Ascending aorta (tissue), 2 donors: ENCODE measurements at regions not wholly inside any gene's neighbourhood (a gene's known extent, or its start where the extent isn't known, plus 50 kb on each side); places are given as distances from the start of the nearest gene placed in this dataset.

Source experiments
- DNase-seq, 2 donors: peaks; one replicate each; pipeline ENCODE4 v3.0.0-alpha.2; 2019; ENCODE audit warnings: low spot score in 2 of 2
- H3K27ac ChIP-seq, 2 donors: fragments of 200-600 bp; sonication (generic); one replicate each; pipeline ENCODE4 v1.5.1; 2016 to 2017; ENCODE audit warnings: mild to moderate bottlenecking in 1 of 2
- H3K27me3 ChIP-seq: fragments of 200-600 bp; sonication (generic); one replicate; pipeline ENCODE4 v1.5.1; 2017
- H3K36me3 ChIP-seq, 2 donors: fragments of 200-600 bp; sonication (generic); one replicate each; pipeline ENCODE4 v1.5.1; 2016
- H3K4me1 ChIP-seq, 2 donors: fragments of 200-600 bp; sonication (generic); one replicate each; pipeline ENCODE4 v1.5.1; 2016 to 2017; ENCODE audit warnings: mild to moderate bottlenecking in 1 of 2
- H3K4me3 ChIP-seq, 2 donors: fragments of 200-600 bp; sonication (generic); one replicate each; pipeline ENCODE4 v1.5.1; 2016 to 2017; ENCODE audit warnings: mild to moderate bottlenecking in 1 of 2
- H3K9me3 ChIP-seq, 2 donors: fragments of 200-600 bp; sonication (generic); one replicate each; pipeline ENCODE4 v1.5.1; 2016
- CTCF ChIP-seq, 3 experiments: fragments of 200-600 bp in 2 of 3; fragments of 450-650 bp in 1 of 3; sonication (generic) in 2 of 3; IDR thresholded peaks; one replicate each; pipeline ENCODE4 v1.5.1; 2016 to 2019; ENCODE audit warnings: antibody characterized with exemption in 3 of 3, mild to moderate bottlenecking in 1 of 3, moderate library complexity in 1 of 3
- intact Hi-C: fragments of 100-400 bp; cut with DNase I; formaldehyde crosslinking; loops from one replicate; pipeline ENCODE4 v1.15.1; 2023

- H3K4me1 ChIP-seq: no peaks in the 10 kb centered on the region
- no peak for DNase-seq
- intact Hi-C loops: no loop called here
- no peaks in the 10 kb centered on the region for H3K27me3 ChIP-seq
- H3K9me3 ChIP-seq: no peaks in the 10 kb centered on the region
- H3K36me3 ChIP-seq: no peaks in the 10 kb centered on the region
- no peak overlapping the region for H3K4me3 ChIP-seq
- no peak for TF ChIP-seq CTCF (IDR thresholded peaks at IDR 0.05)
- no peak overlapping the region for H3K27ac ChIP-seq
Measured at GRCh38 chr9:103700195-103700962, 393.7 kb upstream of the SMC2 start.

- H3K9me3 ChIP-seq: no peaks in the 10 kb centered on the region
- H3K36me3 ChIP-seq: no peaks in the 10 kb centered on the region
- H3K4me1 ChIP-seq: no peaks in the 10 kb centered on the region
- H3K27ac ChIP-seq: no peak overlapping the region
- no peak for DNase-seq
- no peak for TF ChIP-seq CTCF (IDR thresholded peaks at IDR 0.05)
- intact Hi-C loops: no loop called here
- no peak overlapping the region for H3K4me3 ChIP-seq
- no peaks in the 10 kb centered on the region for H3K27me3 ChIP-seq
Measured at GRCh38 chr9:103702572-103702971, 391.5 kb upstream of the SMC2 start.

- H3K9me3 ChIP-seq: no peaks in the 10 kb centered on the region
- H3K27ac ChIP-seq: no peak overlapping the region
- no peaks in the 10 kb centered on the region for H3K4me1 ChIP-seq
- intact Hi-C loops: no loop called here
- TF ChIP-seq CTCF (IDR thresholded peaks at IDR 0.05): no peak
- no peak overlapping the region for H3K4me3 ChIP-seq
- H3K36me3 ChIP-seq: no peaks in the 10 kb centered on the region
- no peaks in the 10 kb centered on the region for H3K27me3 ChIP-seq
- DNase-seq: no peak
Measured at GRCh38 chr9:103707181-103707580, 386.9 kb upstream of the SMC2 start.

GRCh38 chr9:103709366-103709765 lies 384.7 kb upstream of the SMC2 start:
- no peak for DNase-seq
- H3K4me1 ChIP-seq: no peaks in the 10 kb centered on the region
- H3K9me3 ChIP-seq: no peaks in the 10 kb centered on the region
- no peak for TF ChIP-seq CTCF (IDR thresholded peaks at IDR 0.05)
- H3K36me3 ChIP-seq: no peaks in the 10 kb centered on the region
- H3K4me3 ChIP-seq: no peak overlapping the region
- H3K27ac ChIP-seq: no peak overlapping the region
- intact Hi-C loops: no loop called here
- H3K27me3 ChIP-seq: no peaks in the 10 kb centered on the region

- TF ChIP-seq CTCF (IDR thresholded peaks at IDR 0.05): no peak
- Histone ChIP-seq H3K27ac (no peak overlapping the region), H3K4me3 (no peak overlapping the region), H3K9me3 (no peaks in the 10 kb centered on the region), H3K36me3 (no peaks in the 10 kb centered on the region), H3K27me3 (no peaks in the 10 kb centered on the region), H3K4me1 (no peaks in the 10 kb centered on the region)
- no peak for DNase-seq
- intact Hi-C loops: no loop called here
Measured at GRCh38 chr9:103713631-103714030, 380.5 kb upstream of the SMC2 start.

GRCh38 chr9:103714992-103715391 lies 379.1 kb upstream of the SMC2 start:
- TF ChIP-seq CTCF (IDR thresholded peaks at IDR 0.05): no peak
- intact Hi-C loops: no loop called here

More at GRCh38 chr9:103714992-103715391, 379.1 kb upstream of the SMC2 start:
- no peak overlapping the region for H3K27ac ChIP-seq
- H3K4me1 ChIP-seq: no peaks in the 10 kb centered on the region
- H3K4me3 ChIP-seq: no peak overlapping the region
- H3K27me3 ChIP-seq: no peaks in the 10 kb centered on the region
- H3K9me3 ChIP-seq: no peaks in the 10 kb centered on the region
- no peaks in the 10 kb centered on the region for H3K36me3 ChIP-seq
- no peak for DNase-seq
